Pancreas (tissue), 10 donors: ENCODE measurements at regions not wholly inside any gene's neighbourhood (a gene's known extent, or its start where the extent isn't known, plus 50 kb on each side); places are given as distances from the start of the nearest gene placed in this dataset.

Source experiments
- ATAC-seq, 4 donors: fragments of 200-7000 bp; cut with Tn5 transposase; one replicate each; pipeline versions ENCODE4 v1.8.0 to v1.9.1; 2020; ENCODE audit warnings: mild to moderate bottlenecking in 4 of 4, moderate library complexity in 4 of 4
- DNase-seq, 6 donors: peaks; one replicate each; pipeline ENCODE4 v3.0.0-alpha.2; 2020
- FAIRE-seq: peaks from 2 replicates; lab custom pipeline; 2012; peaks lifted over from hg19 to GRCh38; lab: Jason Lieb, UNC
- H3K27ac ChIP-seq, 4 donors: fragments of 200-600 bp; sonication (generic); 1 replicate in 3 of 4; 2 replicates in 1 of 4; pipeline versions ENCODE4 v1.5.0 to v1.8.0; 2020
- H3K27me3 ChIP-seq, 4 donors: fragments of 200-600 bp; one replicate each; pipeline ENCODE4 v1.8.0; 2021
- H3K36me3 ChIP-seq, 3 donors: fragments of 200-600 bp; sonication (generic) in 1 of 3; one replicate each; pipeline versions ENCODE4 v1.5.0 to v1.8.0; 2020 to 2021
- H3K4me1 ChIP-seq, 3 donors: fragments of 200-600 bp; one replicate each; pipeline ENCODE4 v1.8.0; 2021
- H3K4me3 ChIP-seq, 4 donors: fragments of 200-600 bp; sonication (generic) in 2 of 4; one replicate each; pipeline versions ENCODE4 v1.5.0 to v1.8.0; 2020 to 2021
- H3K9me3 ChIP-seq, 4 donors: fragments of 200-600 bp; one replicate each; pipeline ENCODE4 v1.8.0; 2021
- CTCF ChIP-seq, 4 donors: fragments of 200-600 bp; sonication (generic) in 3 of 4; IDR thresholded peaks; one replicate each; pipeline versions ENCODE4 v1.5.0 to v1.8.0; 2021; ENCODE audit warnings: antibody characterized with exemption in 4 of 4
- WGBS, 2 donors: extraction: QIAGEN DNeasy Blood & Tissue Kit; methylation state at CpG; one replicate each; pipeline ENCODE4 v1.1.7; 2013; 5-methylcytosine and 5-hydroxymethylcytosine counted together
- intact Hi-C, 3 donors: fragments of 100-400 bp; cut with DNase I; formaldehyde crosslinking; loops; one replicate each; pipeline versions ENCODE4 v1.11.1 to v1.14.2; 2022
- donor health status: healthy with polysubstance abuse.
- donor health status: DM: no; HTN: no; CAD: no; lungs with moderate emphysema.
- donor health status: DM: no; HTN: no; CAD: no.
- donor health status: control.
- donor health status: control.
- donor health status: Bipolar disorder and iron deficiency.
- donor health status: DM: yes; HTN: yes; CAD: no.
- donor health status: DM: no; HTN: no; CAD: no.
- donor health status: DM: no; HTN: no; CAD: no.
- donor health status: DM: yes; HTN: yes; CAD: no.

GRCh38 chr7:113812591-113813255 lies 106.1 kb downstream of the PPP1R3A start:
- Histone ChIP-seq H3K9me3 (no peaks in the 10 kb centered on the region), H3K36me3 (no peaks in the 10 kb centered on the region), H3K4me3 (no peak overlapping the region), H3K27ac (no peak overlapping the region), H3K4me1 (no peaks in the 10 kb centered on the region), H3K27me3 (no peaks in the 10 kb centered on the region)
- ATAC-seq (no peak), FAIRE-seq (no peak), DNase-seq (no peak)
- TF ChIP-seq CTCF (IDR thresholded peaks at IDR 0.05), result no peak
- 68 to 80% methylated on average over 3 of the region's 3 CpGs for WGBS, 2 donors
- intact Hi-C loops, result no loop called here

- Histone ChIP-seq H3K27me3 (no peaks in the 10 kb centered on the region), H3K4me1 (no peaks in the 10 kb centered on the region), H3K27ac (no peak overlapping the region), H3K4me3 (no peak overlapping the region), H3K36me3 (no peaks in the 10 kb centered on the region), H3K9me3 (no peaks in the 10 kb centered on the region)
- no peak for TF ChIP-seq CTCF (IDR thresholded peaks at IDR 0.05)
- 54 to 75% methylated on average over 1 of the region's 1 CpG for WGBS, 2 donors
- intact Hi-C loops, result no loop called here
- no peak for DNase-seq
- no peak for ATAC-seq
- no peak for FAIRE-seq
Observed at GRCh38 chr7:113810080-113810744, 108.6 kb downstream of the PPP1R3A start.

GRCh38 chr7:113809581-113809980 lies 109.2 kb downstream of the PPP1R3A start:
- Histone ChIP-seq H3K4me1 (no peaks in the 10 kb centered on the region), H3K4me3 (no peak overlapping the region), H3K9me3 (no peaks in the 10 kb centered on the region), H3K27me3 (no peaks in the 10 kb centered on the region), H3K27ac (no peak overlapping the region), H3K36me3 (no peaks in the 10 kb centered on the region)
- 66 to 80% methylated on average over 3 of the region's 3 CpGs for WGBS, 2 donors
- intact Hi-C loops, result no loop called here
- ATAC-seq, result no peak
- no peak for TF ChIP-seq CTCF (IDR thresholded peaks at IDR 0.05)
- no peak for DNase-seq
- no peak for FAIRE-seq

GRCh38 chr7:113806633-113807327 lies 112.0 kb downstream of the PPP1R3A start:
- H3K27me3 ChIP-seq, result no peaks in the 10 kb centered on the region
- ATAC-seq (no peak), FAIRE-seq (no peak), DNase-seq (no peak)
- H3K27ac ChIP-seq, result no peak overlapping the region
- intact Hi-C loops, result no loop called here
- WGBS, 2 donors, result 63 to 73% methylated on average over 7 of the region's 7 CpGs
- H3K4me3 ChIP-seq, result no peak overlapping the region
- no peak for TF ChIP-seq CTCF (IDR thresholded peaks at IDR 0.05)
- no peaks in the 10 kb centered on the region for H3K4me1 ChIP-seq
- H3K9me3 ChIP-seq, result no peaks in the 10 kb centered on the region
- H3K36me3 ChIP-seq, result no peaks in the 10 kb centered on the region
